Endothelial cell of umbilical vein (primary cell): ENCODE measurements at regions not wholly inside any gene's neighbourhood (a gene's known extent, or its start where the extent isn't known, plus 50 kb on each side); places are given as distances from the start of the nearest gene placed in this dataset.
A peak's percentile ranks its signal among the peaks of the same experiment; 100 is the strongest.

Experiments used
- BruUV-seq: library from RNA; stranded (reverse); fragments of 400-500 nt; replicated peaks from 2 replicates; lab custom pipeline; 2021; lab: Mats Ljungman, UMichigan
- CTCF ChIA-PET: fragments of 300-600, 350-600 bp; sonication (Branson Sonifier 250); formaldehyde crosslinking; loops from one replicate; lab custom pipeline; 2021; ENCODE audit warnings: antibody characterized with exemption, inconsistent platforms; lab: Charles Lee
- POLR2A ChIA-PET: fragments of 300-600, 350-600 bp; sonication (Branson Sonifier 250); formaldehyde crosslinking; loops from one replicate; lab custom pipeline; 2021; ENCODE audit warnings: antibody characterized with exemption, inconsistent platforms; lab: Charles Lee
- DNase-seq: peaks from one replicate; pipeline ENCODE4 v3.0.0-alpha.2; 2011; ENCODE audit warnings: low read depth, low spot score
- FAIRE-seq: peaks from 2 replicates; lab custom pipeline; 2011; peaks lifted over from hg19 to GRCh38; lab: Jason Lieb, UNC
- H2AFZ ChIP-seq: 2 replicates; pipeline ENCODE4 v1.6.0; 2012; ENCODE audit warnings: low read depth, low read length, control low read depth, inconsistent platforms
- H3K27ac ChIP-seq: 2 replicates; pipeline ENCODE4 v1.5.1; 2011; ENCODE audit warnings: low read depth, mild to moderate bottlenecking, control low read depth, low read length, moderate library complexity; ENCODE audit not compliant: insufficient read depth
- H3K27me3 ChIP-seq, 2 experiments: 2 replicates each; pipeline versions ENCODE4 v1.6.0 to v1.6.1; 2011; ENCODE audit warnings: low read length in 2 of 2, mixed read lengths in 1 of 2; ENCODE audit not compliant: control insufficient read depth in 2 of 2, insufficient read depth in 2 of 2
- H3K36me3 ChIP-seq, 2 experiments: 2 replicates in 1 of 2; 3 replicates in 1 of 2; pipeline ENCODE4 v1.5.1; 2011; ENCODE audit warnings: low read length in 2 of 2, mild to moderate bottlenecking in 1 of 2, moderate library complexity in 1 of 2; ENCODE audit not compliant: control insufficient read depth in 2 of 2, insufficient read depth in 2 of 2; ENCODE audit errors: extremely low read depth in 1 of 2
- H3K4me1 ChIP-seq: 3 replicates; pipeline ENCODE4 v1.5.1; 2011; ENCODE audit warnings: mild to moderate bottlenecking, low read length; ENCODE audit not compliant: control insufficient read depth, insufficient read depth; ENCODE audit errors: extremely low read depth
- H3K4me2 ChIP-seq: 2 replicates; pipeline ENCODE4 v1.6.1; 2011; ENCODE audit warnings: low read length, control low read depth, mixed read lengths; ENCODE audit not compliant: insufficient read depth
- H3K4me3 ChIP-seq, 3 experiments: fragments of 200-600 bp in 1 of 3; sonication (generic), shearing (Covaris generic) in 1 of 3; replicated peaks in 1 of 3; 2 replicates each; pipeline ENCODE4 v1.5.1; 2011 to 2016; ENCODE audit warnings: control low read depth in 3 of 3, low read length in 3 of 3, mild to moderate bottlenecking in 2 of 3, inconsistent platforms in 1 of 3, low read depth in 1 of 3, moderate library complexity in 1 of 3; ENCODE audit not compliant: insufficient read depth in 1 of 3
- H3K79me2 ChIP-seq: 2 replicates; pipeline ENCODE4 v1.6.0; 2012; ENCODE audit warnings: low read length, inconsistent platforms; ENCODE audit not compliant: control insufficient read depth, insufficient read depth
- H3K9ac ChIP-seq: replicated peaks from 2 replicates; pipeline ENCODE3; 2011; ENCODE audit warnings: low read length, control low read depth; ENCODE audit not compliant: insufficient read depth; ENCODE audit errors: extremely low read depth
- H3K9me1 ChIP-seq: replicated peaks from 3 replicates; pipeline ENCODE4 v1.6.0; 2011; ENCODE audit warnings: mild to moderate bottlenecking, low read length; ENCODE audit not compliant: control insufficient read depth, insufficient read depth; ENCODE audit errors: extremely low read depth
- H3K9me3 ChIP-seq: replicated peaks from 2 replicates; pipeline ENCODE4 v1.5.1; 2012; ENCODE audit warnings: low read length, inconsistent platforms; ENCODE audit not compliant: control insufficient read depth, insufficient read depth
- H4K20me1 ChIP-seq: replicated peaks from 2 replicates; pipeline ENCODE3; 2011; ENCODE audit warnings: mild to moderate bottlenecking, low read length; ENCODE audit not compliant: control insufficient read depth, insufficient read depth; ENCODE audit errors: extremely low read depth
- CTCF ChIP-seq, 2 donors: IDR thresholded peaks; 1 replicate in 1 of 2; 2 replicates in 1 of 2; pipeline ENCODE4 v1.5.1; 2011; ENCODE audit warnings: low read length in 2 of 2, mild to moderate bottlenecking in 2 of 2, moderate library complexity in 2 of 2, control low read depth in 1 of 2, inconsistent platforms in 1 of 2, low read depth in 1 of 2; ENCODE audit not compliant: insufficient read depth in 1 of 2; ENCODE audit errors: extremely low read depth in 1 of 2
- EZH2 ChIP-seq: IDR thresholded peaks from 2 replicates; pipeline ENCODE4 v1.6.1; 2012; ENCODE audit warnings: borderline replicate concordance, low read depth, mild to moderate bottlenecking, moderate library complexity, low read length, inconsistent platforms; ENCODE audit not compliant: severe bottlenecking
- FOS ChIP-seq: IDR thresholded peaks from 2 replicates; pipeline ENCODE4 v1.6.1; 2011; ENCODE audit warnings: mild to moderate bottlenecking, low read length, moderate library complexity, borderline replicate concordance; ENCODE audit not compliant: insufficient read depth
- GATA2 ChIP-seq: IDR thresholded peaks from 2 replicates; pipeline ENCODE4 v1.7.0; 2011; ENCODE audit warnings: low read depth, mild to moderate bottlenecking, moderate library complexity, mixed read lengths, low read length; ENCODE audit not compliant: insufficient read length, insufficient read depth
- JUN ChIP-seq: IDR thresholded peaks from 2 replicates; pipeline ENCODE4 v1.6.1; 2011; ENCODE audit warnings: borderline replicate concordance, low read depth; ENCODE audit not compliant: insufficient read length, insufficient read depth
- MAX ChIP-seq: IDR thresholded peaks from 2 replicates; pipeline ENCODE4 v1.6.1; 2011; ENCODE audit not compliant: insufficient read depth, insufficient read length
- MYC ChIP-seq: IDR thresholded peaks from one replicate; pipeline ENCODE4 v1.6.1; 2011; ENCODE audit warnings: mild to moderate bottlenecking, low read depth, low read length
- POLR2A ChIP-seq: IDR thresholded peaks from 2 replicates; pipeline ENCODE4 v1.6.1; 2012; ENCODE audit warnings: low read depth, mild to moderate bottlenecking, control low read depth, low read length
- POLR2AphosphoS5 ChIP-seq: IDR thresholded peaks from 2 replicates; pipeline ENCODE4 v1.6.1; 2012; ENCODE audit warnings: low read depth, mild to moderate bottlenecking, control low read depth, low read length, moderate library complexity; ENCODE audit not compliant: insufficient read depth
- dilution Hi-C: fragments of 300-500 bp; cut with MboI; formaldehyde crosslinking; loops from one replicate; pipeline ENCODE4 v1.15.0; 2019; ENCODE audit warnings: low sequenced_read_pairs; ENCODE audit not compliant: extremely low pct_ligation_motif_present
- intact Hi-C: fragments of 100-400 bp; cut with micrococcal nuclease; formaldehyde crosslinking; loops from one replicate; pipeline ENCODE4 v1.10.0; 2022

GRCh38 chr6:135667691-135668455 is 170.3 kb upstream of the AHI1 start:
- H3K4me2 ChIP-seq: peak overlapping the region; percentile 92

GRCh38 chr6:135672256-135672655 is 174.7 kb upstream of the AHI1 start:
- no peak overlapping the region for H3K4me2 ChIP-seq
- H4K20me1 ChIP-seq: no peaks in the 10 kb centered on the region
- TF ChIP-seq GATA2 (no peak), POLR2A (no peak), MYC (no peak), POLR2AphosphoS5 (no peak), MAX (no peak), EZH2 (no peak), FOS (no peak), CTCF (IDR thresholded peaks at IDR 0.05; ENCODE audit: extremely low read depth in 1 of 2, insufficient read depth in 1 of 2, low read depth in 1 of 2, low read length in 2 of 2) (no peak), JUN (no peak)
- H3K4me1 ChIP-seq: peaks cover 11% of the 10 kb centered on the region
- intact Hi-C loops: no loop called here
- H3K9ac ChIP-seq: no peak overlapping the region
- H2AFZ ChIP-seq: no peak overlapping the region
- no peaks in the 10 kb centered on the region for H3K79me2 ChIP-seq
- H3K9me1 ChIP-seq: no peaks in the 10 kb centered on the region
- FAIRE-seq (no peak), DNase-seq (no peak)
- POLR2A ChIA-PET: no interaction called here
- no TSS peak for BruUV-seq
- H3K27me3 ChIP-seq: no peaks in the 10 kb centered on the region
- dilution Hi-C loops: no loop called here
- no peak overlapping the region for H3K4me3 ChIP-seq
- no peaks in the 10 kb centered on the region for H3K36me3 ChIP-seq
- CTCF ChIA-PET: no interaction called here
- H3K27ac ChIP-seq: no peak overlapping the region
- no peaks in the 10 kb centered on the region for H3K9me3 ChIP-seq

More at GRCh38 chr6:135667691-135668455, 170.3 kb upstream of the AHI1 start:
- Histone ChIP-seq H2AFZ (peak overlapping the region; percentile 100), H3K36me3 (no peaks in the 10 kb centered on the region), H3K4me3 (peak overlapping the region in 1 of 3 experiments; percentile 58), H3K27me3 (no peaks in the 10 kb centered on the region), H3K9me1 (no peaks in the 10 kb centered on the region), H4K20me1 (no peaks in the 10 kb centered on the region), H3K79me2 (no peaks in the 10 kb centered on the region), H3K4me1 (peaks cover 11% of the 10 kb centered on the region), H3K27ac (peak overlapping the region; percentile 24), H3K9me3 (no peaks in the 10 kb centered on the region), H3K9ac (peak overlapping the region; percentile 32)
- ChIA-PET POLR2A (interaction anchor here (1.5 kb wide), 1 partner anchor 622 kb away, joined by 4 read pairs; the partner anchor contains the start of gene BCLAF1), CTCF (interaction anchor here (0.5 to 1.8 kb wide), 3 partner anchors 9 to 132 kb away, joined by 3 to 7 read pairs (median 4); no protein-coding TSS in a partner anchor)
- intact Hi-C loops: loop anchor here (5.0 kb wide), 1 partner anchor 36 kb away; no protein-coding TSS in a partner anchor
- dilution Hi-C loops: no loop called here
- peak; percentile 83 for DNase-seq
- TF ChIP-seq POLR2A (no peak), MAX (peak; percentile 22)
- FAIRE-seq: peak; percentile 60
- no TSS peak for BruUV-seq
